SK-N-SH (cell line): ENCODE measurements at regions not wholly inside any gene's neighbourhood (a gene's known extent, or its start where the extent isn't known, plus 50 kb on each side); places are given as distances from the start of the nearest gene placed in this dataset.

Experiments
- CTCF ChIA-PET: fragments of 300-600, 350-600 bp; formaldehyde crosslinking; extraction: SDS; loops from one replicate; lab custom pipeline; 2021; lab: Yijun Ruan, JAX
- POLR2A ChIA-PET: fragments of 350-600 bp; sonication (Branson Sonifier 250); formaldehyde crosslinking; extraction: SDS; loops from one replicate; lab custom pipeline; 2020; ENCODE audit warnings: antibody characterized with exemption, inconsistent platforms; lab: Yijun Ruan, JAX
- DNase-seq: peaks from one replicate; pipeline ENCODE4 v3.0.0; 2012
- H2AFZ ChIP-seq: fragments of 200-600 bp; sonication (generic); 2 replicates; pipeline ENCODE4 v1.8.1; 2016; ENCODE audit warnings: antibody characterized with exemption, mild to moderate bottlenecking, low read depth
- H3F3A ChIP-seq: fragments of 200-600 bp; sonication (generic); replicated peaks from 2 replicates; pipeline ENCODE3; 2016; ENCODE audit warnings: antibody characterized with exemption, mild to moderate bottlenecking; ENCODE audit not compliant: insufficient read depth
- H3K27ac ChIP-seq, 2 experiments: fragments of 200-500 bp in 1 of 2; fragments of 200-600 bp in 1 of 2; sonication (Bioruptor generic) in 1 of 2; sonication (generic), shearing (Covaris generic) in 1 of 2; 2 replicates each; pipeline versions ENCODE4 v1.5.1 to v1.6.1; 2014 to 2016; ENCODE audit warnings: low read depth in 2 of 2, inconsistent platforms in 1 of 2, low read length in 1 of 2, mild to moderate bottlenecking in 1 of 2, mixed read lengths in 1 of 2
- H3K27me3 ChIP-seq: fragments of 200-600 bp; sonication (generic), shearing (Covaris generic); 2 replicates; pipeline ENCODE4 v1.6.1; 2016; ENCODE audit warnings: mixed run types; ENCODE audit not compliant: insufficient read depth
- H3K36me3 ChIP-seq, 2 experiments: fragments of 200-500 bp in 1 of 2; fragments of 200-600 bp in 1 of 2; sonication (Bioruptor generic) in 1 of 2; sonication (generic) in 1 of 2; replicated peaks in 1 of 2; 2 replicates each; pipeline versions ENCODE3 to v1.5.1; 2014 to 2016; ENCODE audit warnings: low read length in 1 of 2, mild to moderate bottlenecking in 1 of 2; ENCODE audit not compliant: insufficient read depth in 2 of 2, control insufficient read depth in 1 of 2
- H3K4me1 ChIP-seq, 2 experiments: fragments of 200-500 bp in 1 of 2; fragments of 200-600 bp in 1 of 2; sonication (Bioruptor generic) in 1 of 2; sonication (generic), shearing (Covaris generic) in 1 of 2; 2 replicates each; pipeline versions ENCODE4 v1.5.1 to v1.6.1; 2014 to 2016; ENCODE audit warnings: low read depth in 1 of 2, low read length in 1 of 2, mixed run types in 1 of 2; ENCODE audit not compliant: insufficient read depth in 2 of 2, control insufficient read depth in 1 of 2
- H3K4me2 ChIP-seq: fragments of 200-600 bp; sonication (generic), shearing (Covaris generic); 2 replicates; pipeline ENCODE4 v1.6.1; 2017; ENCODE audit warnings: mixed run types
- H3K4me3 ChIP-seq, 2 experiments: fragments of 200-500 bp in 1 of 2; fragments of 200-600 bp in 1 of 2; sonication (Bioruptor generic) in 1 of 2; sonication (generic), shearing (Covaris generic) in 1 of 2; 2 replicates each; pipeline versions ENCODE4 v1.5.1 to v1.8.1; 2014 to 2016; ENCODE audit warnings: low read depth in 2 of 2, inconsistent platforms in 1 of 2, low read length in 1 of 2, mild to moderate bottlenecking in 1 of 2, mixed read lengths in 1 of 2, moderate library complexity in 1 of 2
- H3K79me2 ChIP-seq: fragments of 200-600 bp; sonication (generic); 2 replicates; pipeline ENCODE4 v1.8.1; 2017; ENCODE audit warnings: mild to moderate bottlenecking; ENCODE audit not compliant: insufficient read depth
- H3K9ac ChIP-seq: fragments of 200-600 bp; sonication (generic); 2 replicates; pipeline ENCODE4 v1.6.1; 2017; ENCODE audit warnings: mixed run types
- H3K9me2 ChIP-seq: fragments of 200-600 bp; sonication (generic); 2 replicates; pipeline ENCODE4 v1.6.1; 2017; ENCODE audit warnings: mixed run types
- H3K9me3 ChIP-seq: fragments of 200-600 bp; sonication (generic); 2 replicates; pipeline ENCODE4 v1.6.1; 2017; ENCODE audit warnings: mixed run types, mild to moderate bottlenecking, moderate library complexity
- H4K20me1 ChIP-seq: fragments of 200-600 bp; sonication (generic); 2 replicates; pipeline ENCODE4 v1.6.1; 2017; ENCODE audit warnings: mild to moderate bottlenecking, mixed run types; ENCODE audit not compliant: insufficient read depth
- CHD2 ChIP-seq: fragments of 150-350 bp; IDR thresholded peaks from 2 replicates; pipeline ENCODE4 v1.6.1; 2018; ENCODE audit warnings: low read length; ENCODE audit not compliant: partially characterized antibody
- ELF1 ChIP-seq: IDR thresholded peaks from 2 replicates; pipeline ENCODE4 v1.4.0; 2012
- EZH2phosphoT487 ChIP-seq: fragments of 200-600 bp; sonication (generic); IDR thresholded peaks from 2 replicates; pipeline ENCODE4 v1.6.1; 2017; ENCODE audit warnings: low read depth, mixed run types, mild to moderate bottlenecking, antibody characterized with exemption, moderate library complexity, borderline replicate concordance
- FOXM1 ChIP-seq: IDR thresholded peaks from 2 replicates; pipeline ENCODE4 v1.4.0; 2012; ENCODE audit warnings: low read depth, mild to moderate bottlenecking
- GABPA ChIP-seq: IDR thresholded peaks from 2 replicates; pipeline ENCODE4 v1.4.0; 2012; ENCODE audit warnings: low read depth, mild to moderate bottlenecking
- GATA2 ChIP-seq: sonication (generic); formaldehyde crosslinking; IDR thresholded peaks from 2 replicates; pipeline ENCODE4 v1.5.0; 2020; ENCODE audit warnings: mild to moderate bottlenecking, missing genetic modification reagents
- JUND ChIP-seq: IDR thresholded peaks from 2 replicates; pipeline ENCODE4 v1.4.0; 2012
- MEF2A ChIP-seq: IDR thresholded peaks from 2 replicates; pipeline ENCODE4 v1.4.0; 2012; ENCODE audit warnings: low read depth, borderline replicate concordance
- MXI1 ChIP-seq: IDR thresholded peaks from 2 replicates; pipeline ENCODE4 v1.6.1; 2012; ENCODE audit warnings: mild to moderate bottlenecking, low read depth, low read length, improper control_type of control experiment
- NFIC ChIP-seq: IDR thresholded peaks from 2 replicates; pipeline ENCODE4 v1.4.0; 2012; ENCODE audit warnings: borderline replicate concordance
- POLR2AphosphoS5 ChIP-seq: IDR thresholded peaks from 2 replicates; pipeline ENCODE4 v1.6.1; 2012; ENCODE audit warnings: low read depth, low read length
- RFX5 ChIP-seq: IDR thresholded peaks from 2 replicates; pipeline ENCODE4 v1.6.1; 2012; ENCODE audit warnings: mild to moderate bottlenecking, improper control_type of control experiment, low read length
- RXRA ChIP-seq: IDR thresholded peaks from 2 replicates; pipeline ENCODE4 v1.4.0; 2012; ENCODE audit warnings: low read depth, mild to moderate bottlenecking, borderline replicate concordance
- SIN3A ChIP-seq: IDR thresholded peaks from 2 replicates; pipeline ENCODE4 v1.6.1; 2012; ENCODE audit warnings: low read depth, mild to moderate bottlenecking, low read length, moderate library complexity, borderline replicate concordance
- SMC3 ChIP-seq: IDR thresholded peaks from 2 replicates; pipeline ENCODE4 v1.6.1; 2012; ENCODE audit warnings: low read depth, low read length, improper control_type of control experiment
- TCF12 ChIP-seq: IDR thresholded peaks from 2 replicates; pipeline ENCODE4 v1.4.0; 2012
- YY1 ChIP-seq: IDR thresholded peaks from 2 replicates; pipeline ENCODE4 v1.4.0; 2012; ENCODE audit warnings: low read depth, mild to moderate bottlenecking
- WGBS: methylation state at CpG from one replicate; pipeline ENCODE4 v1.1.6; 2017; ENCODE audit warnings: low lambda C conversion rate; 5-methylcytosine and 5-hydroxymethylcytosine counted together
- TF ChIP-seq, protein P1 (sequence below): fragments of 150-350 bp; IDR thresholded peaks from 2 replicates; pipeline ENCODE4 v1.6.1; 2016; ENCODE audit warnings: mild to moderate bottlenecking, low read depth, low read length
- TF ChIP-seq, protein P2 (sequence below): IDR thresholded peaks from 2 replicates; pipeline ENCODE4 v1.4.0; 2012; ENCODE audit warnings: low read depth, borderline replicate concordance
- TF ChIP-seq, protein P3 (sequence below): fragments of 150-350 bp; IDR thresholded peaks from 2 replicates; pipeline ENCODE4 v1.6.1; 2017; ENCODE audit warnings: antibody characterized with exemption, low read length, low read depth, borderline replicate concordance
- TF ChIP-seq, protein P4 (sequence below): IDR thresholded peaks from 2 replicates; pipeline ENCODE4 v1.4.0; 2012; ENCODE audit warnings: low read depth, borderline replicate concordance
- TF ChIP-seq, protein P5 (sequence below): IDR thresholded peaks from 2 replicates; pipeline ENCODE4 v1.4.0; 2012; ENCODE audit warnings: low read depth

DNA sequence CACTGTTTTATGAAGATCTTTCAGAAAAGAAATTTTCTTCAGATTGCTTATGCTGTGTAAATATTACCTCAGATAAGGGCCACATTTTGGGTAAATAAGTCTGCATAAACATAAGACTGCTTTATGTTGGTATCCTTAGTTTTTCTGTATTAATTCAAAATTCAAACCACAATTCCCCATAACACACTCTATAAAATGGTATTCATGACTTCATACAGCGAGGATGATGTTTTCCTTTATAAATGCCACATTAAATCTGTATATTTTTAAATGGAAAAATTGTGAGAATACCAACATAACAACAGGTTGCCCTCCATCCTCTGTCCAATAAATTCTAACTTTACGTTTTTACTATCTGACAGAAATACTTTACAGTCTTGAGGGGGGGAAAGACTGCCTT, 248.7 kb upstream of the CXADR start:
- Histone ChIP-seq H3F3A (no peaks in the 10 kb centered on the region), H3K9ac (no peak overlapping the region), H3K79me2 (no peaks in the 10 kb centered on the region), H3K4me1 (no peaks in the 10 kb centered on the region), H3K36me3 (no peaks in the 10 kb centered on the region), H4K20me1 (no peaks in the 10 kb centered on the region), H3K4me3 (no peak overlapping the region), H3K9me2 (no peaks in the 10 kb centered on the region), H3K9me3 (no peaks in the 10 kb centered on the region), H3K27ac (no peak overlapping the region), H3K4me2 (no peak overlapping the region), H2AFZ (no peak overlapping the region), H3K27me3 (no peaks in the 10 kb centered on the region)
- POLR2A ChIA-PET, result no interaction called here
- no peak for TF ChIP-seq POLR2AphosphoS5
- TF ChIP-seq, protein P1, sequence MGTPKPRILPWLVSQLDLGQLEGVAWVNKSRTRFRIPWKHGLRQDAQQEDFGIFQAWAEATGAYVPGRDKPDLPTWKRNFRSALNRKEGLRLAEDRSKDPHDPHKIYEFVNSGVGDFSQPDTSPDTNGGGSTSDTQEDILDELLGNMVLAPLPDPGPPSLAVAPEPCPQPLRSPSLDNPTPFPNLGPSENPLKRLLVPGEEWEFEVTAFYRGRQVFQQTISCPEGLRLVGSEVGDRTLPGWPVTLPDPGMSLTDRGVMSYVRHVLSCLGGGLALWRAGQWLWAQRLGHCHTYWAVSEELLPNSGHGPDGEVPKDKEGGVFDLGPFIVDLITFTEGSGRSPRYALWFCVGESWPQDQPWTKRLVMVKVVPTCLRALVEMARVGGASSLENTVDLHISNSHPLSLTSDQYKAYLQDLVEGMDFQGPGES, result no peak
- TF ChIP-seq GATA2 (CRISPR knock-in tag), result no peak
- no peak for TF ChIP-seq TCF12
- TF ChIP-seq MXI1, result no peak
- TF ChIP-seq GABPA, result no peak
- TF ChIP-seq FOXM1, result no peak
- TF ChIP-seq CHD2, result no peak
- no peak for TF ChIP-seq MEF2A
- TF ChIP-seq, protein P2, sequence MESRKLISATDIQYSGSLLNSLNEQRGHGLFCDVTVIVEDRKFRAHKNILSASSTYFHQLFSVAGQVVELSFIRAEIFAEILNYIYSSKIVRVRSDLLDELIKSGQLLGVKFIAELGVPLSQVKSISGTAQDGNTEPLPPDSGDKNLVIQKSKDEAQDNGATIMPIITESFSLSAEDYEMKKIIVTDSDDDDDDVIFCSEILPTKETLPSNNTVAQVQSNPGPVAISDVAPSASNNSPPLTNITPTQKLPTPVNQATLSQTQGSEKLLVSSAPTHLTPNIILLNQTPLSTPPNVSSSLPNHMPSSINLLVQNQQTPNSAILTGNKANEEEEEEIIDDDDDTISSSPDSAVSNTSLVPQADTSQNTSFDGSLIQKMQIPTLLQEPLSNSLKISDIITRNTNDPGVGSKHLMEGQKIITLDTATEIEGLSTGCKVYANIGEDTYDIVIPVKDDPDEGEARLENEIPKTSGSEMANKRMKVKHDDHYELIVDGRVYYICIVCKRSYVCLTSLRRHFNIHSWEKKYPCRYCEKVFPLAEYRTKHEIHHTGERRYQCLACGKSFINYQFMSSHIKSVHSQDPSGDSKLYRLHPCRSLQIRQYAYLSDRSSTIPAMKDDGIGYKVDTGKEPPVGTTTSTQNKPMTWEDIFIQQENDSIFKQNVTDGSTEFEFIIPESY, result no peak
- TF ChIP-seq, protein P3, sequence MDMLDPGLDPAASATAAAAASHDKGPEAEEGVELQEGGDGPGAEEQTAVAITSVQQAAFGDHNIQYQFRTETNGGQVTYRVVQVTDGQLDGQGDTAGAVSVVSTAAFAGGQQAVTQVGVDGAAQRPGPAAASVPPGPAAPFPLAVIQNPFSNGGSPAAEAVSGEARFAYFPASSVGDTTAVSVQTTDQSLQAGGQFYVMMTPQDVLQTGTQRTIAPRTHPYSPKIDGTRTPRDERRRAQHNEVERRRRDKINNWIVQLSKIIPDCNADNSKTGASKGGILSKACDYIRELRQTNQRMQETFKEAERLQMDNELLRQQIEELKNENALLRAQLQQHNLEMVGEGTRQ, result no peak
- no peak for TF ChIP-seq RFX5
- DNase-seq, result no peak
- CTCF ChIA-PET, result no interaction called here
- 7% methylated on average over 2 of the region's 2 CpGs for WGBS

DNA sequence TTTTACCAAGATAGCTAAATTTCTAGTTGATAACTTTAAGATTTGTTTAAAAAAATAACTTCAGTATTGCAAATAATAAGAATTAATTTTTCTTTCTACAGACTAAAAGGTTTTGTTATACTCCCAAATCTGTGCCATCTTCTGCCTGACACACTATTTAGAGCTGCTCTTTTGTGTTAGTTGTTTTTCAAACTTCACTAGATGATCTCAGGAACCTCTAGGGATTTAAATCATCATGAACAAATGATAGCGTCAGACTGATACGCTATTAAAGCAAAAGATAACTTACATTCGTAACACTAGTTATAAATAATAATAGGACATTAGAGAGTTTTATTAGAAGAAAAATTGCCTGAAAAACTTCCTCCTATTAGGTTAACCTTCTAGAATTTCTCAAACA, 243.1 kb upstream of the CXADR start:
- Histone ChIP-seq H3F3A (no peaks in the 10 kb centered on the region), H3K36me3 (no peaks in the 10 kb centered on the region), H4K20me1 (no peaks in the 10 kb centered on the region), H3K9ac (no peak overlapping the region), H3K27ac (no peak overlapping the region), H3K9me2 (no peaks in the 10 kb centered on the region), H3K9me3 (no peaks in the 10 kb centered on the region), H3K4me1 (no peaks in the 10 kb centered on the region), H3K4me3 (no peak overlapping the region), H3K27me3 (no peaks in the 10 kb centered on the region), H3K4me2 (no peak overlapping the region), H3K79me2 (no peaks in the 10 kb centered on the region), H2AFZ (no peak overlapping the region)
- DNase-seq, result no peak
- ChIA-PET POLR2A (no interaction called here), CTCF (interaction anchor here (0.6 to 1.9 kb wide), 18 partner anchors 9 to 1376 kb away, joined by 3 to 8 read pairs (median 4); no protein-coding TSS in a partner anchor)
- WGBS, result 70% methylated on average over 3 of the region's 3 CpGs
- TF ChIP-seq POLR2AphosphoS5 (no peak), SIN3A (no peak), RXRA (no peak), FOXM1 (no peak), JUND (no peak), ELF1 (no peak), RFX5 (no peak), GABPA (no peak), EZH2phosphoT487 (no peak), GATA2 (CRISPR knock-in tag) (no peak), MXI1 (no peak), YY1 (no peak), CHD2 (no peak), SMC3 (no peak), NFIC (no peak)
- TF ChIP-seq, protein P4, sequence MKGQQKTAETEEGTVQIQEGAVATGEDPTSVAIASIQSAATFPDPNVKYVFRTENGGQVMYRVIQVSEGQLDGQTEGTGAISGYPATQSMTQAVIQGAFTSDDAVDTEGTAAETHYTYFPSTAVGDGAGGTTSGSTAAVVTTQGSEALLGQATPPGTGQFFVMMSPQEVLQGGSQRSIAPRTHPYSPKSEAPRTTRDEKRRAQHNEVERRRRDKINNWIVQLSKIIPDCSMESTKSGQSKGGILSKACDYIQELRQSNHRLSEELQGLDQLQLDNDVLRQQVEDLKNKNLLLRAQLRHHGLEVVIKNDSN, result no peak
- TF ChIP-seq, protein P5, sequence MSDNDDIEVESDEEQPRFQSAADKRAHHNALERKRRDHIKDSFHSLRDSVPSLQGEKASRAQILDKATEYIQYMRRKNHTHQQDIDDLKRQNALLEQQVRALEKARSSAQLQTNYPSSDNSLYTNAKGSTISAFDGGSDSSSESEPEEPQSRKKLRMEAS, result no peak
